OCI-LY7 (cell line): ENCODE measurements at regions not wholly inside any gene's neighbourhood (a gene's known extent, or its start where the extent isn't known, plus 50 kb on each side); places are given as distances from the start of the nearest gene placed in this dataset.

Experiments
- EZH2phosphoT487 ChIP-seq: fragments of 200-600 bp; sonication (generic); IDR thresholded peaks from 2 replicates; pipeline ENCODE4 v1.6.1; 2018; ENCODE audit warnings: low read depth, borderline replicate concordance, mild to moderate bottlenecking, mixed run types, antibody characterized with exemption, low read length, moderate library complexity, mixed read lengths
- TF ChIP-seq, protein P1 (sequence below): fragments of 200-600 bp; sonication (generic); conservative IDR thresholded peaks from 2 replicates; pipeline ENCODE4 v1.5.1; 2014; ENCODE audit warnings: mild to moderate bottlenecking, antibody characterized with exemption, low read length, moderate library complexity, mixed read lengths

DNA sequence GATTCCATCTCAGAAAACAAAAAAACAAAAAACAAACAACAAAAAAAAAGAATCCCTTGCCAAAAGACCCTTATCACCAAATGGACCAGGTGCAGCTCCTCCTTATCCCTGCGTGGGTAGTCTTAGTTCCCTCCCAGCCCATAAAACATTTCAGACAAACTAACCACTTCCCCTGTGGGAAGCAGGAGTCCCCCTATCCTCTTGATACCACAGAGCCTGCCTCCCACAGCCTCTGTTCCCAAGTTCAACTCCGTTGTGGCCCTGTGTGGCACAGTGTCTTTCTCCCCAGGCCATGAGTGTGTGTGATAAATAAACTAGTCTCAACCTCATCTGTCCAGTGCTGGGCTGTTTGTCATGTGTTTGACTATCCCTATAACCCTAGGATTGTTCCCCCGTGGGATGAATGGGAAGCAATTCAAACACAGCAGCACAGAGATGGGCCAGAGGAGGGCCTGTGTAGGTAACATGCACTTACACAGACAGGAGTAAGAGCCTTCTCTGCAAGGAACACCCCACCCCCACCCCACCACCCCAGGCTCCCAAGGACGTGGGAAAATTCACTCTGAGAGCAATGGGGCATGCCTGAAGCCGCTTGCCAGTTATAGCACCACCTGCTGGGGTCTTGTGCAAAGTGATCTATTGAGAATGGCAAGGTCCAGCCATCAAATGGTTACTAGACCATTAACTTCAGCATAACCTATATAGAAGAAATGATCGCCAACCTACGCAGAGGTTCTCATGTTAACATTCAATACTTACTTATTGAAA is 147.1 kb upstream of the GHITM start:
- TF ChIP-seq, protein P1, sequence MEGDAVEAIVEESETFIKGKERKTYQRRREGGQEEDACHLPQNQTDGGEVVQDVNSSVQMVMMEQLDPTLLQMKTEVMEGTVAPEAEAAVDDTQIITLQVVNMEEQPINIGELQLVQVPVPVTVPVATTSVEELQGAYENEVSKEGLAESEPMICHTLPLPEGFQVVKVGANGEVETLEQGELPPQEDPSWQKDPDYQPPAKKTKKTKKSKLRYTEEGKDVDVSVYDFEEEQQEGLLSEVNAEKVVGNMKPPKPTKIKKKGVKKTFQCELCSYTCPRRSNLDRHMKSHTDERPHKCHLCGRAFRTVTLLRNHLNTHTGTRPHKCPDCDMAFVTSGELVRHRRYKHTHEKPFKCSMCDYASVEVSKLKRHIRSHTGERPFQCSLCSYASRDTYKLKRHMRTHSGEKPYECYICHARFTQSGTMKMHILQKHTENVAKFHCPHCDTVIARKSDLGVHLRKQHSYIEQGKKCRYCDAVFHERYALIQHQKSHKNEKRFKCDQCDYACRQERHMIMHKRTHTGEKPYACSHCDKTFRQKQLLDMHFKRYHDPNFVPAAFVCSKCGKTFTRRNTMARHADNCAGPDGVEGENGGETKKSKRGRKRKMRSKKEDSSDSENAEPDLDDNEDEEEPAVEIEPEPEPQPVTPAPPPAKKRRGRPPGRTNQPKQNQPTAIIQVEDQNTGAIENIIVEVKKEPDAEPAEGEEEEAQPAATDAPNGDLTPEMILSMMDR = peak; percentile 75
- TF ChIP-seq EZH2phosphoT487 = no peak
